Liver (tissue), 8 donors: ENCODE measurements at regions not wholly inside any gene's neighbourhood (a gene's known extent, or its start where the extent isn't known, plus 50 kb on each side); places are given as distances from the start of the nearest gene placed in this dataset.

ENCODE experiments used
- DNase-seq: peaks from one replicate; pipeline ENCODE4 v3.0.0-alpha.2; 2017; ENCODE audit warnings: low spot score
- H3K27ac ChIP-seq, 2 donors: one replicate each; pipeline ENCODE4 v1.7.0; 2013; ENCODE audit warnings: inconsistent platforms in 2 of 2, low read length in 2 of 2, control low read depth in 1 of 2, low read depth in 1 of 2, mild to moderate bottlenecking in 1 of 2
- H3K27me3 ChIP-seq, 4 donors: one replicate each; pipeline versions ENCODE4 v1.6.1 to v1.7.0; 2013; ENCODE audit warnings: low read length in 3 of 4, inconsistent platforms in 1 of 4, mild to moderate bottlenecking in 1 of 4, moderate library complexity in 1 of 4; ENCODE audit not compliant: control insufficient read depth in 4 of 4, insufficient read depth in 4 of 4
- H3K36me3 ChIP-seq, 4 donors: one replicate each; pipeline versions ENCODE4 v1.6.1 to v1.7.0; 2013; ENCODE audit warnings: low read length in 3 of 4, mild to moderate bottlenecking in 3 of 4, low read depth in 1 of 4, moderate library complexity in 1 of 4; ENCODE audit not compliant: control insufficient read depth in 4 of 4, insufficient read depth in 3 of 4
- H3K4me1 ChIP-seq, 4 donors: one replicate each; pipeline versions ENCODE4 v1.6.1 to v1.7.0; 2013; ENCODE audit warnings: low read length in 3 of 4, mild to moderate bottlenecking in 3 of 4, moderate library complexity in 1 of 4; ENCODE audit not compliant: control insufficient read depth in 4 of 4, insufficient read depth in 4 of 4
- H3K4me3 ChIP-seq, 3 donors: one replicate each; pipeline versions ENCODE4 v1.6.1 to v1.7.0; 2013; ENCODE audit warnings: low read length in 3 of 3, control low read depth in 1 of 3, low read depth in 1 of 3, mild to moderate bottlenecking in 1 of 3
- H3K9ac ChIP-seq, 2 donors: one replicate each; pipeline ENCODE4 v1.7.0; 2013; ENCODE audit warnings: low read length in 2 of 2, mild to moderate bottlenecking in 2 of 2, moderate library complexity in 2 of 2, control low read depth in 1 of 2, low read depth in 1 of 2
- H3K9me3 ChIP-seq, 4 donors: one replicate each; pipeline versions ENCODE4 v1.6.1 to v1.7.0; 2013; ENCODE audit warnings: low read length in 3 of 4; ENCODE audit not compliant: control insufficient read depth in 4 of 4
- EGR1 ChIP-seq, 2 donors: IDR thresholded peaks; 2 replicates each; pipeline ENCODE4 v1.6.1; 2016 to 2018; ENCODE audit warnings: antibody characterized with exemption in 2 of 2, low read depth in 2 of 2
- FOXA1 ChIP-seq: IDR thresholded peaks from 2 replicates; pipeline ENCODE4 v1.6.1; 2016; ENCODE audit warnings: antibody characterized with exemption
- FOXA2 ChIP-seq: IDR thresholded peaks from 2 replicates; pipeline ENCODE4 v1.6.1; 2016; ENCODE audit warnings: antibody characterized with exemption
- HNF4A ChIP-seq, 2 donors: conservative IDR thresholded peaks; 2 replicates each; pipeline ENCODE4 v1.6.1; 2016; ENCODE audit warnings: antibody characterized with exemption in 2 of 2, mild to moderate bottlenecking in 2 of 2
- HNF4G ChIP-seq: IDR thresholded peaks from 2 replicates; pipeline ENCODE4 v1.6.1; 2016; ENCODE audit warnings: antibody characterized with exemption
- JUND ChIP-seq, 2 donors: IDR thresholded peaks; 2 replicates each; pipeline ENCODE4 v1.6.1; 2016; ENCODE audit warnings: antibody characterized with exemption in 2 of 2
- NR2F2 ChIP-seq: IDR thresholded peaks from 2 replicates; pipeline ENCODE4 v1.6.1; 2016; ENCODE audit warnings: antibody characterized with exemption
- RAD21 ChIP-seq, 2 donors: IDR thresholded peaks; 2 replicates each; pipeline ENCODE4 v1.6.1; 2016; ENCODE audit warnings: antibody characterized with exemption in 2 of 2, mild to moderate bottlenecking in 2 of 2
- RXRA ChIP-seq, 2 donors: IDR thresholded peaks; 2 replicates each; pipeline ENCODE4 v1.6.1; 2017 to 2018; ENCODE audit warnings: antibody characterized with exemption in 2 of 2, mild to moderate bottlenecking in 1 of 2
- SP1 ChIP-seq: IDR thresholded peaks from 2 replicates; pipeline ENCODE4 v1.6.1; 2018; ENCODE audit warnings: antibody characterized with exemption, mild to moderate bottlenecking
- TAF1 ChIP-seq: conservative IDR thresholded peaks from 2 replicates; pipeline ENCODE4 v1.6.1; 2016; ENCODE audit warnings: antibody characterized with exemption, mild to moderate bottlenecking
- YY1 ChIP-seq: IDR thresholded peaks from 2 replicates; pipeline ENCODE4 v1.6.1; 2016; ENCODE audit warnings: antibody characterized with exemption, mild to moderate bottlenecking
- WGBS: extraction: QIAGEN DNeasy Blood & Tissue Kit; methylation state at CpG from one replicate; pipeline ENCODE4 v1.1.7; 2013; 5-methylcytosine and 5-hydroxymethylcytosine counted together
- TF ChIP-seq, protein P1 (sequence below): IDR thresholded peaks from 2 replicates; pipeline ENCODE4 v1.6.1; 2016; ENCODE audit warnings: antibody characterized with exemption
- TF ChIP-seq, protein P2 (sequence below): IDR thresholded peaks from 2 replicates; pipeline ENCODE4 v1.6.1; 2016; ENCODE audit warnings: antibody characterized with exemption
- TF ChIP-seq, protein P3 (sequence below): IDR thresholded peaks from 2 replicates; pipeline ENCODE4 v1.6.1; 2016; ENCODE audit warnings: antibody characterized with exemption, mild to moderate bottlenecking
- TF ChIP-seq, protein P4 (sequence below): IDR thresholded peaks from 2 replicates; pipeline ENCODE4 v1.6.1; 2016; ENCODE audit warnings: antibody characterized with exemption
- TF ChIP-seq, protein P5 (sequence below): fragments of 150-350 bp; IDR thresholded peaks from 2 replicates; pipeline ENCODE4 v1.5.1; 2017; ENCODE audit warnings: improper control_type of control experiment, low read depth, low read length; ENCODE audit not compliant: missing input control
- donor health status: healthy.
- donor health status: healthy.
- donor health status: healthy.
- donor health status: healthy.
- donor health status: healthy.

DNA sequence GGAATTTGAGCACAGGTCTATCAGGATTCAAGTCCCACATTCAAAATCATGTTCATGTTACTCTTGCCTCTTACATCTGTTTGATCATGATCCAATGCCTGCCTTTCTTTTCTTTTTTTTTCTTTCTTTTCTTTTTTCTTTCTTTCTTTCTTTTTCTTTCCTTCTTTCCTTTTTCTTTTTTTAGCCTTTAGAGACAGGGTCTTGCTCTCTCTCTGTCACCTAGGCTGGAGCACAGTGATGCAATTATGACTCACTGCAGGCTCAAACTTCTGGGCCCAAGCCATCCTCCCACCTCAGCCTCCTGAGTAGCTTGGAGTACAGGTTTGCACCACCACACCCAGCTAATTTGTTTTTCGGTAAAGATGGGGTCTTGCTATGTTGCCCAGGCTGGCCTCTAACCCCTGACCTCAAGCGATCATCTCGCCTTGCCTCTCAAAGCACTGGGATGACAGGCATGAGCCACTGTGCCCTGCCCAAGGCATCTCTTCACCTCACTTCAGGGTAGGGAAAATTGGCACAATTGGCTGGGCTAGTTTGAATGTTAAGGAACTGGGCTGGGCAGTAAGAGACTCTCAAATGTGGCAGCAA, 359.2 kb downstream of the FBXW7 start:
- 87% methylated on average over 3 of the region's 3 CpGs for WGBS
- DNase-seq: no peak
- H3K9ac ChIP-seq: no peak overlapping the region
- no peaks in the 10 kb centered on the region for H3K4me1 ChIP-seq
- no peak overlapping the region for H3K4me3 ChIP-seq
- H3K9me3 ChIP-seq: no peaks in the 10 kb centered on the region
- H3K27ac ChIP-seq: no peak overlapping the region
- no peaks in the 10 kb centered on the region for H3K36me3 ChIP-seq
- TF ChIP-seq HNF4G: no peak
- TF ChIP-seq, protein P1, sequence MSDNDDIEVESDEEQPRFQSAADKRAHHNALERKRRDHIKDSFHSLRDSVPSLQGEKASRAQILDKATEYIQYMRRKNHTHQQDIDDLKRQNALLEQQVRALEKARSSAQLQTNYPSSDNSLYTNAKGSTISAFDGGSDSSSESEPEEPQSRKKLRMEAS: no peak
- TF ChIP-seq, protein P2, sequence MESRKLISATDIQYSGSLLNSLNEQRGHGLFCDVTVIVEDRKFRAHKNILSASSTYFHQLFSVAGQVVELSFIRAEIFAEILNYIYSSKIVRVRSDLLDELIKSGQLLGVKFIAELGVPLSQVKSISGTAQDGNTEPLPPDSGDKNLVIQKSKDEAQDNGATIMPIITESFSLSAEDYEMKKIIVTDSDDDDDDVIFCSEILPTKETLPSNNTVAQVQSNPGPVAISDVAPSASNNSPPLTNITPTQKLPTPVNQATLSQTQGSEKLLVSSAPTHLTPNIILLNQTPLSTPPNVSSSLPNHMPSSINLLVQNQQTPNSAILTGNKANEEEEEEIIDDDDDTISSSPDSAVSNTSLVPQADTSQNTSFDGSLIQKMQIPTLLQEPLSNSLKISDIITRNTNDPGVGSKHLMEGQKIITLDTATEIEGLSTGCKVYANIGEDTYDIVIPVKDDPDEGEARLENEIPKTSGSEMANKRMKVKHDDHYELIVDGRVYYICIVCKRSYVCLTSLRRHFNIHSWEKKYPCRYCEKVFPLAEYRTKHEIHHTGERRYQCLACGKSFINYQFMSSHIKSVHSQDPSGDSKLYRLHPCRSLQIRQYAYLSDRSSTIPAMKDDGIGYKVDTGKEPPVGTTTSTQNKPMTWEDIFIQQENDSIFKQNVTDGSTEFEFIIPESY: no peak
- no peak for TF ChIP-seq EGR1 (IDR thresholded peaks at IDR 0.05; ENCODE audit: low read depth in 2 of 2)
- TF ChIP-seq, protein P3, sequence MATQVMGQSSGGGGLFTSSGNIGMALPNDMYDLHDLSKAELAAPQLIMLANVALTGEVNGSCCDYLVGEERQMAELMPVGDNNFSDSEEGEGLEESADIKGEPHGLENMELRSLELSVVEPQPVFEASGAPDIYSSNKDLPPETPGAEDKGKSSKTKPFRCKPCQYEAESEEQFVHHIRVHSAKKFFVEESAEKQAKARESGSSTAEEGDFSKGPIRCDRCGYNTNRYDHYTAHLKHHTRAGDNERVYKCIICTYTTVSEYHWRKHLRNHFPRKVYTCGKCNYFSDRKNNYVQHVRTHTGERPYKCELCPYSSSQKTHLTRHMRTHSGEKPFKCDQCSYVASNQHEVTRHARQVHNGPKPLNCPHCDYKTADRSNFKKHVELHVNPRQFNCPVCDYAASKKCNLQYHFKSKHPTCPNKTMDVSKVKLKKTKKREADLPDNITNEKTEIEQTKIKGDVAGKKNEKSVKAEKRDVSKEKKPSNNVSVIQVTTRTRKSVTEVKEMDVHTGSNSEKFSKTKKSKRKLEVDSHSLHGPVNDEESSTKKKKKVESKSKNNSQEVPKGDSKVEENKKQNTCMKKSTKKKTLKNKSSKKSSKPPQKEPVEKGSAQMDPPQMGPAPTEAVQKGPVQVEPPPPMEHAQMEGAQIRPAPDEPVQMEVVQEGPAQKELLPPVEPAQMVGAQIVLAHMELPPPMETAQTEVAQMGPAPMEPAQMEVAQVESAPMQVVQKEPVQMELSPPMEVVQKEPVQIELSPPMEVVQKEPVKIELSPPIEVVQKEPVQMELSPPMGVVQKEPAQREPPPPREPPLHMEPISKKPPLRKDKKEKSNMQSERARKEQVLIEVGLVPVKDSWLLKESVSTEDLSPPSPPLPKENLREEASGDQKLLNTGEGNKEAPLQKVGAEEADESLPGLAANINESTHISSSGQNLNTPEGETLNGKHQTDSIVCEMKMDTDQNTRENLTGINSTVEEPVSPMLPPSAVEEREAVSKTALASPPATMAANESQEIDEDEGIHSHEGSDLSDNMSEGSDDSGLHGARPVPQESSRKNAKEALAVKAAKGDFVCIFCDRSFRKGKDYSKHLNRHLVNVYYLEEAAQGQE: no peak
- no peak for TF ChIP-seq JUND (IDR thresholded peaks at IDR 0.05)
- TF ChIP-seq RXRA (IDR thresholded peaks at IDR 0.05): no peak
- no peak for TF ChIP-seq NR2F2
- TF ChIP-seq HNF4A (conservative IDR thresholded peaks at IDR 0.05): no peak
- TF ChIP-seq RAD21 (IDR thresholded peaks at IDR 0.05): no peak
- no peak for TF ChIP-seq YY1
- TF ChIP-seq, protein P4, sequence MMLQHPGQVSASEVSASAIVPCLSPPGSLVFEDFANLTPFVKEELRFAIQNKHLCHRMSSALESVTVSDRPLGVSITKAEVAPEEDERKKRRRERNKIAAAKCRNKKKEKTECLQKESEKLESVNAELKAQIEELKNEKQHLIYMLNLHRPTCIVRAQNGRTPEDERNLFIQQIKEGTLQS: no peak
- no peak for TF ChIP-seq FOXA1
- no peaks in the 10 kb centered on the region for H3K27me3 ChIP-seq

DNA sequence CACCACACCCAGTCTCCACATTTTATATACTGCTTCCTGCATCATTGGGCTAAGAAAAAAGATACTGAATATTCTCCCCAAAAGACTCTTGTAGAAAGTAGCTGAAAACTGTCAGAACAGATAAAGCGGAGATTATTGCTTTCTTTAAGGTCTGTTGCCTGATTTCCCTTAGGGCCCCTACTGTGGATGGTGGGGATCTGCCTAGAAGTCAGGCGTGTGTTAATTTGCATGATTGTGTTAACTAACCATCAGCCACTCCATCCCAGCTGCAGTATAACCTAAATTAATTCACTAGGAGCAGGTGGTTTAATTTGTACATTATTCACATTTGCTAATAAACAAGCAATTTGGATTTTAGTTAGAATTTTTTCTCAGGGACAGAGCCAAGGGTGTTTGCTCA, 360.3 kb downstream of the FBXW7 start:
- Histone ChIP-seq H3K27me3 (no peaks in the 10 kb centered on the region), H3K36me3 (no peaks in the 10 kb centered on the region), H3K4me3 (no peak overlapping the region), H3K4me1 (no peaks in the 10 kb centered on the region), H3K9ac (no peak overlapping the region), H3K9me3 (no peaks in the 10 kb centered on the region), H3K27ac (no peak overlapping the region)
- WGBS: 89% methylated on average over 2 of the region's 2 CpGs
- no peak for DNase-seq
- TF ChIP-seq, protein P5, sequence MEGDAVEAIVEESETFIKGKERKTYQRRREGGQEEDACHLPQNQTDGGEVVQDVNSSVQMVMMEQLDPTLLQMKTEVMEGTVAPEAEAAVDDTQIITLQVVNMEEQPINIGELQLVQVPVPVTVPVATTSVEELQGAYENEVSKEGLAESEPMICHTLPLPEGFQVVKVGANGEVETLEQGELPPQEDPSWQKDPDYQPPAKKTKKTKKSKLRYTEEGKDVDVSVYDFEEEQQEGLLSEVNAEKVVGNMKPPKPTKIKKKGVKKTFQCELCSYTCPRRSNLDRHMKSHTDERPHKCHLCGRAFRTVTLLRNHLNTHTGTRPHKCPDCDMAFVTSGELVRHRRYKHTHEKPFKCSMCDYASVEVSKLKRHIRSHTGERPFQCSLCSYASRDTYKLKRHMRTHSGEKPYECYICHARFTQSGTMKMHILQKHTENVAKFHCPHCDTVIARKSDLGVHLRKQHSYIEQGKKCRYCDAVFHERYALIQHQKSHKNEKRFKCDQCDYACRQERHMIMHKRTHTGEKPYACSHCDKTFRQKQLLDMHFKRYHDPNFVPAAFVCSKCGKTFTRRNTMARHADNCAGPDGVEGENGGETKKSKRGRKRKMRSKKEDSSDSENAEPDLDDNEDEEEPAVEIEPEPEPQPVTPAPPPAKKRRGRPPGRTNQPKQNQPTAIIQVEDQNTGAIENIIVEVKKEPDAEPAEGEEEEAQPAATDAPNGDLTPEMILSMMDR: no peak
- no peak for TF ChIP-seq HNF4G
- no peak for TF ChIP-seq RXRA (IDR thresholded peaks at IDR 0.05)
- no peak for TF ChIP-seq FOXA2
- TF ChIP-seq, protein P4: no peak
- TF ChIP-seq, protein P3: no peak
- no peak for TF ChIP-seq SP1
- TF ChIP-seq TAF1: no peak
- TF ChIP-seq YY1: no peak
- TF ChIP-seq RAD21 (IDR thresholded peaks at IDR 0.05): no peak
- TF ChIP-seq JUND (IDR thresholded peaks at IDR 0.05): no peak
- TF ChIP-seq, protein P2: no peak
- TF ChIP-seq EGR1 (IDR thresholded peaks at IDR 0.05; ENCODE audit: low read depth in 2 of 2): no peak
- TF ChIP-seq, protein P1: no peak
- no peak for TF ChIP-seq NR2F2
